ENCODE measurements at regions not wholly inside any gene's neighbourhood (a gene's known extent, or its start where the extent isn't known, plus 50 kb on each side); places are given as distances from the start of the nearest gene placed in this dataset.

DNA sequence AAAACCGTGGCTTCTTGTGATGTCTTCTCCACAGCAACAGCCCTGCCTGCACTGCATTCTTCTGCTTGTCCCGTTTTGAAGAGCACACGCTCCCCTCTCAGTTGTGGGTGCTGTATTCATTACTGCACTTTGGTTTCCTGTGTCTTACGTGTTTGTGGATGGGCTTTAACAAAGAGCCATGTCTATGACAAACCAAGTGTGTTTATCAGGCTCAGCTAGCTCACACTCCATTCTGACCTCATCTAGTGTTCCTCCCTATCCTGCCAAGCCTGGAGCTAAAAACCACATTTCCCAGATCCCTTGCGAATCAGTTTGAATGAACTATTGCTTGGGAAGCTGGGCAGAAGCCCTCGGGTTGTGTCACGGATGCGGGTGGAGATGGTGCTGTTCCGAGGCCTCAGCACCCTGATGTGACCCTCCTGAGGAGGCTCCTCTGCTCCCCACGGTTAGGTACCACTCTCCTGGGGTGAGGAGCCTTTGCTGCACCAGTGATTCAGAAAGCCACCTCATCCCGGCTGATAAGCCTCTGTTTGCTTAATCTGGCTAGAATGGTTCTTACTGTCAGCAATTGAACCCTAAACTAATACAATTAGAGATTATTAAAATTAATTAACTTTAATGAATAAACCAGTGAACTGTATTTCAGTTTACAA is 116.5 kb downstream of the GALR1 start:
- Histone ChIP-seq H3K27me3 (ENCODE audit: insufficient read depth, low read depth) (no peaks in the 10 kb centered on the region), H4K20me1 (ENCODE audit: insufficient read depth) (no peaks in the 10 kb centered on the region), H3K27ac (no peak overlapping the region), H3K79me2 (ENCODE audit: insufficient read depth, low read depth) (no peaks in the 10 kb centered on the region), H3K4me1 (ENCODE audit: low read depth, poor library complexity, severe bottlenecking) (no peaks in the 10 kb centered on the region), H3K36me3 (ENCODE audit: insufficient read depth) (no peaks in the 10 kb centered on the region), H2AFZ (ENCODE audit: low read depth) (no peak overlapping the region), H3K4me3 (IDR thresholded peaks at IDR 0.05; ENCODE audit: insufficient read depth, low read depth, low read length) (no peak overlapping the region), H3K4me2 (no peak overlapping the region), H3K9ac (no peak overlapping the region)
- TF ChIP-seq, protein P1, sequence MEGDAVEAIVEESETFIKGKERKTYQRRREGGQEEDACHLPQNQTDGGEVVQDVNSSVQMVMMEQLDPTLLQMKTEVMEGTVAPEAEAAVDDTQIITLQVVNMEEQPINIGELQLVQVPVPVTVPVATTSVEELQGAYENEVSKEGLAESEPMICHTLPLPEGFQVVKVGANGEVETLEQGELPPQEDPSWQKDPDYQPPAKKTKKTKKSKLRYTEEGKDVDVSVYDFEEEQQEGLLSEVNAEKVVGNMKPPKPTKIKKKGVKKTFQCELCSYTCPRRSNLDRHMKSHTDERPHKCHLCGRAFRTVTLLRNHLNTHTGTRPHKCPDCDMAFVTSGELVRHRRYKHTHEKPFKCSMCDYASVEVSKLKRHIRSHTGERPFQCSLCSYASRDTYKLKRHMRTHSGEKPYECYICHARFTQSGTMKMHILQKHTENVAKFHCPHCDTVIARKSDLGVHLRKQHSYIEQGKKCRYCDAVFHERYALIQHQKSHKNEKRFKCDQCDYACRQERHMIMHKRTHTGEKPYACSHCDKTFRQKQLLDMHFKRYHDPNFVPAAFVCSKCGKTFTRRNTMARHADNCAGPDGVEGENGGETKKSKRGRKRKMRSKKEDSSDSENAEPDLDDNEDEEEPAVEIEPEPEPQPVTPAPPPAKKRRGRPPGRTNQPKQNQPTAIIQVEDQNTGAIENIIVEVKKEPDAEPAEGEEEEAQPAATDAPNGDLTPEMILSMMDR (conservative IDR thresholded peaks at IDR 0.05; ENCODE audit: low read depth, low read length): no peak

DNA sequence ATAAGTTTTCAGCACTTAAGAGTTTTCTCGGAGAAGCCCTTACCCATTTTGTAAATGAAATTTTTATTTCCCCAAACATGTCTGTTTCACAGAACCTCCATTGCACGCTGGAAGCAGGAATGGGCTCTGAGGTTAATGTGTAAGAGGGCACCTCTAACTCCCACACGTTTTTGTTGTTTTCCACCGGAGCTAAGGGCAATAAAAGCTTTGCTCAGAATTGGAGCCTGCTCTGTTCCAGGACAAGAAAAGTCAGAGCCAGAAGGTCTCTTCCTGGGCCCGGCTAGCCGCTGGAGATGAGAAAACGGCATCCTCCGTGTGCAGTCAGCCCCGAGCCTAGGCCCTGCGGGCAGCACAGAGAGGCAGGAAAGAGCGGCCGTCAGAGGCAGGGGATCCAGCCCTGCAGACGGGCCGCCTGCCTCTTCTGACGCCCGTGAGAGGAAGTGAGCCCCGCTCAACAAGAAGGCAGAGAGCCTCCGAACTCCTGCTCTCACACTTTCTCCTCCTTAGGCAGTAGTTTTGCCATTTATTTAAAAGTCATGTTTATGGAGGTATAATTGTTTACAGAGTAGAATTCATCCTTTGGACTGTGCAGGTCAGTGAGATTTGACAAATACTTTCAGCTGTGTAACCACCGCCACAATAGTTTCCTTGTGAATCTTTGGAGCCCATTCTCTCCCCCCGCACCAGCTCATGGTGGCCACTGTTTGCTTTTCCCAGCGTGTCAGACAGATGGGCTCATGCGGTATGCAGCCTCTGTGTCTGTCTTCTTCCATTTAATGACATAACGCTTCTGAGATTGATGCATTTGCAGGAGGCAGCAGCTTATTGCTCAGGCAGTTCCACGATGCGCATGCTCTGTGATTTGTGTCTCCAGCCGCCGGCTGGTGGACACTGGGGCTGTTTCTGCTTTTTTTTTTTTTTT is 117.3 kb downstream of the GALR1 start:
- Histone ChIP-seq H3K36me3 (ENCODE audit: insufficient read depth) (no peaks in the 10 kb centered on the region), H3K27ac (no peak overlapping the region), H4K20me1 (ENCODE audit: insufficient read depth) (no peaks in the 10 kb centered on the region), H3K4me1 (ENCODE audit: low read depth, poor library complexity, severe bottlenecking) (no peaks in the 10 kb centered on the region), H3K4me2 (no peak overlapping the region), H3K4me3 (IDR thresholded peaks at IDR 0.05; ENCODE audit: insufficient read depth, low read depth, low read length) (no peak overlapping the region), H3K27me3 (ENCODE audit: insufficient read depth, low read depth) (no peaks in the 10 kb centered on the region), H2AFZ (ENCODE audit: low read depth) (no peak overlapping the region), H3K9ac (no peak overlapping the region), H3K79me2 (ENCODE audit: insufficient read depth, low read depth) (no peaks in the 10 kb centered on the region)
- TF ChIP-seq, protein P1 (conservative IDR thresholded peaks at IDR 0.05; ENCODE audit: low read depth, low read length): no peak

DNA sequence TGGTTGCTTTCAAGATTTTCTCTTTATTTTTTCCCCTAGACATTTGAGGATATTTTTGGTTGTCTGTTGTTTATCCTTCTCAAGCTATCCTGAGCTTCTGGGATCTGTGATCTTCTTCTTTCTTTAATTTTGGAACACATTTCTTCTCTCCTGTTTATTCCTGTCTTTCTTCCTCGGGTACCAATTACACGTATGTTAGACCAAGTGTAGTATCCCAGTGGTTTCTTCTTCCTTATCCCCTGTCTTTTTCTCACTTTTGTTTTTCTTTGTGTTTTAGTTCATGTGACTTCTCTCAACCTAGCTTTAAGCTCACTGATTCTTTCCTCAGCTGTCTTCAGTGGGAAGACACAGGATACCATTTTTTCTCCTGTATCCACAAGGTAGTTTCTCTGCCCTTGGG is 120.0 kb downstream of the GALR1 start:
- Histone ChIP-seq H3K9ac (no peak overlapping the region), H2AFZ (ENCODE audit: low read depth) (no peak overlapping the region), H3K27ac (no peak overlapping the region), H3K4me3 (IDR thresholded peaks at IDR 0.05; ENCODE audit: insufficient read depth, low read depth, low read length) (no peak overlapping the region), H3K79me2 (ENCODE audit: insufficient read depth, low read depth) (no peaks in the 10 kb centered on the region), H3K27me3 (ENCODE audit: insufficient read depth, low read depth) (no peaks in the 10 kb centered on the region), H3K36me3 (ENCODE audit: insufficient read depth) (no peaks in the 10 kb centered on the region), H3K4me2 (no peak overlapping the region), H3K4me1 (ENCODE audit: low read depth, poor library complexity, severe bottlenecking) (no peaks in the 10 kb centered on the region), H4K20me1 (ENCODE audit: insufficient read depth) (no peaks in the 10 kb centered on the region)
- TF ChIP-seq, protein P1 (conservative IDR thresholded peaks at IDR 0.05; ENCODE audit: low read depth, low read length): no peak

GRCh38 chr18:77373730-77374445 is 124.2 kb downstream of the GALR1 start:
- H3K27ac ChIP-seq: no peak overlapping the region
- H3K79me2 ChIP-seq (ENCODE audit: insufficient read depth, low read depth): no peaks in the 10 kb centered on the region
- no peak overlapping the region for H2AFZ ChIP-seq (ENCODE audit: low read depth)
- no peaks in the 10 kb centered on the region for H4K20me1 ChIP-seq (ENCODE audit: insufficient read depth)
- no peak overlapping the region for H3K9ac ChIP-seq
- no peaks in the 10 kb centered on the region for H3K4me1 ChIP-seq (ENCODE audit: low read depth, poor library complexity, severe bottlenecking)
- no peak overlapping the region for H3K4me2 ChIP-seq
- H3K27me3 ChIP-seq (ENCODE audit: insufficient read depth, low read depth): no peaks in the 10 kb centered on the region
- TF ChIP-seq, protein P1 (conservative IDR thresholded peaks at IDR 0.05; ENCODE audit: low read depth, low read length): no peak
- no peaks in the 10 kb centered on the region for H3K36me3 ChIP-seq (ENCODE audit: insufficient read depth)
- H3K4me3 ChIP-seq (IDR thresholded peaks at IDR 0.05; ENCODE audit: insufficient read depth, low read depth, low read length): no peak overlapping the region

Measured in KMS-11 (cell line).